H9 (cell line): ENCODE measurements at regions not wholly inside any gene's neighbourhood (a gene's known extent, or its start where the extent isn't known, plus 50 kb on each side); places are given as distances from the start of the nearest gene placed in this dataset.

Experiments used
- DNase-seq: peaks from one replicate; pipeline ENCODE4 v3.0.0-alpha.2; 2017
- H2AFZ ChIP-seq: one replicate; pipeline ENCODE4 v1.6.1; 2013; ENCODE audit warnings: mild to moderate bottlenecking, low read length, control low read depth, moderate library complexity
- H2AK5ac ChIP-seq: 2 replicates; pipeline ENCODE4 v1.6.1; 2013; ENCODE audit warnings: low read length, control low read depth, mixed read lengths; ENCODE audit not compliant: insufficient read length
- H2BK120ac ChIP-seq: one replicate; pipeline ENCODE4 v1.6.1; 2013; ENCODE audit warnings: low read depth, mild to moderate bottlenecking, low read length, control low read depth, inconsistent platforms; ENCODE audit not compliant: poor library complexity, severe bottlenecking
- H2BK12ac ChIP-seq: 2 replicates; pipeline ENCODE4 v1.6.1; 2013; ENCODE audit warnings: low read length, control low read depth, mixed read lengths, low read depth; ENCODE audit not compliant: insufficient read length
- H2BK15ac ChIP-seq: 2 replicates; pipeline ENCODE4 v1.6.1; 2013; ENCODE audit warnings: low read depth, low read length, control low read depth
- H2BK20ac ChIP-seq: one replicate; pipeline ENCODE4 v1.6.1; 2013; ENCODE audit warnings: low read depth, mild to moderate bottlenecking, low read length, control low read depth, inconsistent platforms; ENCODE audit not compliant: poor library complexity, severe bottlenecking
- H2BK5ac ChIP-seq: 2 replicates; pipeline ENCODE4 v1.6.1; 2013; ENCODE audit warnings: low read length, control low read depth, mixed read lengths; ENCODE audit not compliant: insufficient read length
- H3K14ac ChIP-seq: 2 replicates; pipeline ENCODE4 v1.6.1; 2013; ENCODE audit warnings: low read length, control low read depth; ENCODE audit not compliant: insufficient read depth
- H3K18ac ChIP-seq: 2 replicates; pipeline ENCODE4 v1.6.1; 2013; ENCODE audit warnings: low read depth, mild to moderate bottlenecking, mixed read lengths, low read length, control low read depth; ENCODE audit not compliant: insufficient read length
- H3K23ac ChIP-seq: 2 replicates; pipeline ENCODE4 v1.6.1; 2013; ENCODE audit warnings: low read length, control low read depth, mixed read lengths, low read depth; ENCODE audit not compliant: insufficient read length
- H3K23me2 ChIP-seq: 2 replicates; pipeline ENCODE4 v1.6.1; 2013; ENCODE audit warnings: low read depth, mild to moderate bottlenecking, mixed read lengths, low read length, control low read depth; ENCODE audit not compliant: insufficient read length, poor library complexity, severe bottlenecking
- H3K27ac ChIP-seq: 2 replicates; pipeline ENCODE4 v1.5.1; 2013; ENCODE audit warnings: low read length, control low read depth, mixed read lengths, low read depth; ENCODE audit not compliant: insufficient read length
- H3K27me3 ChIP-seq: 2 replicates; pipeline ENCODE4 v1.6.1; 2013; ENCODE audit warnings: low read length, control low read depth, inconsistent platforms; ENCODE audit not compliant: insufficient read depth
- H3K4ac ChIP-seq: 2 replicates; pipeline ENCODE4 v1.6.1; 2013; ENCODE audit warnings: low read depth, mild to moderate bottlenecking, control low read depth, inconsistent platforms, low read length, moderate library complexity
- H3K4me1 ChIP-seq: 2 replicates; pipeline ENCODE4 v1.6.1; 2013; ENCODE audit warnings: low read length, control low read depth, inconsistent platforms; ENCODE audit not compliant: insufficient read depth
- H3K4me2 ChIP-seq: 2 replicates; pipeline ENCODE4 v1.6.1; 2013; ENCODE audit warnings: low read length, control low read depth, mixed read lengths; ENCODE audit not compliant: insufficient read length, insufficient read depth
- H3K56ac ChIP-seq: 2 replicates; pipeline ENCODE4 v1.6.1; 2013; ENCODE audit warnings: low read depth, mild to moderate bottlenecking, mixed read lengths, low read length, control low read depth; ENCODE audit not compliant: insufficient read length
- H3K79me1 ChIP-seq: 2 replicates; pipeline ENCODE4 v1.6.1; 2013; ENCODE audit warnings: low read depth, mild to moderate bottlenecking, moderate library complexity, low read length, control low read depth, inconsistent platforms; ENCODE audit not compliant: insufficient read depth, poor library complexity, severe bottlenecking
- H3K79me2 ChIP-seq: 2 replicates; pipeline ENCODE4 v1.6.1; 2013; ENCODE audit warnings: low read length, control low read depth, inconsistent platforms; ENCODE audit not compliant: insufficient read depth
- H3K9ac ChIP-seq: 2 replicates; pipeline ENCODE4 v1.6.1; 2013; ENCODE audit warnings: low read length, control low read depth, mixed read lengths; ENCODE audit not compliant: insufficient read length; ENCODE audit errors: extremely low read depth
- H3K9me3 ChIP-seq: one replicate; pipeline ENCODE4 v1.6.1; 2013; ENCODE audit warnings: low read depth, low read length, inconsistent platforms; ENCODE audit not compliant: control insufficient read depth
- H3T11ph ChIP-seq: one replicate; pipeline ENCODE4 v1.6.1; 2013; ENCODE audit warnings: mild to moderate bottlenecking, low read length, control low read depth, inconsistent platforms
- H4K20me1 ChIP-seq: one replicate; pipeline ENCODE4 v1.6.1; 2013; ENCODE audit not compliant: control insufficient read depth, insufficient read length, insufficient read depth
- H4K5ac ChIP-seq: 2 replicates; pipeline ENCODE4 v1.6.1; 2013; ENCODE audit warnings: low read depth, mild to moderate bottlenecking, mixed read lengths, low read length, control low read depth; ENCODE audit not compliant: insufficient read length
- H4K8ac ChIP-seq: replicated peaks from 2 replicates; pipeline ENCODE4 v1.6.1; 2013; ENCODE audit warnings: low read length, control low read depth, mixed read lengths, low read depth; ENCODE audit not compliant: insufficient read length
- H4K91ac ChIP-seq: 2 replicates; pipeline ENCODE4 v1.6.1; 2013; ENCODE audit warnings: low read depth, mild to moderate bottlenecking, moderate library complexity, mixed read lengths, low read length, control low read depth; ENCODE audit not compliant: insufficient read length
- H3K27ac Mint-ChIP-seq, 3 experiments: 2 replicates in 2 of 3; 3 replicates in 1 of 3; pipeline ENCODE4 v1.8.0; 2020 to 2021; ENCODE audit warnings: mixed read lengths in 3 of 3, mild to moderate bottlenecking in 1 of 3, moderate library complexity in 1 of 3
- H3K27me3 Mint-ChIP-seq: 2 replicates; pipeline ENCODE4 v1.8.0; 2021; ENCODE audit warnings: low read depth, mild to moderate bottlenecking, moderate library complexity, mixed read lengths
- H3K36me3 Mint-ChIP-seq, 3 experiments: 2 replicates in 2 of 3; 3 replicates in 1 of 3; pipeline ENCODE4 v1.8.0; 2020 to 2021; ENCODE audit warnings: low read depth in 3 of 3, mixed read lengths in 3 of 3; ENCODE audit not compliant: insufficient read depth in 1 of 3
- H3K4me1 Mint-ChIP-seq, 2 experiments: 2 replicates each; pipeline ENCODE4 v1.8.0; 2020; ENCODE audit warnings: mixed read lengths in 2 of 2
- H3K4me3 Mint-ChIP-seq, 2 experiments: 2 replicates in 1 of 2; 3 replicates in 1 of 2; pipeline ENCODE4 v1.8.0; 2020 to 2021; ENCODE audit warnings: mild to moderate bottlenecking in 2 of 2, mixed read lengths in 2 of 2, moderate library complexity in 1 of 2
- H3K9me3 Mint-ChIP-seq, 2 experiments: 2 replicates in 1 of 2; 3 replicates in 1 of 2; pipeline ENCODE4 v1.8.0; 2020; ENCODE audit warnings: mild to moderate bottlenecking in 2 of 2, mixed read lengths in 2 of 2, moderate library complexity in 1 of 2
- WGBS: extraction: QIAGEN DNeasy Blood & Tissue Kit; methylation state at CpG from one replicate; pipeline ENCODE4 v1.1.7; 2013; ENCODE audit warnings: missing lambda C conversion rate, low lambda C conversion rate, mixed read lengths; ENCODE audit not compliant: insufficient read length; ENCODE audit errors: extremely low coverage; 5-methylcytosine and 5-hydroxymethylcytosine counted together
- TF ChIP-seq, protein P1 (sequence below): fragments of 200-600 bp; sonication (generic); conservative IDR thresholded peaks from 3 replicates; pipeline ENCODE4 v1.8.0; 2021; ENCODE audit warnings: antibody characterized with exemption, mild to moderate bottlenecking

- no peaks in the 10 kb centered on the region for H4K20me1 ChIP-seq
- Mint-ChIP-seq H3K27me3 (peaks cover 4% of the 10 kb centered on the region), H3K4me1 (no peaks in the 10 kb centered on the region), H3K36me3 (peaks cover 6 to 14% (median 12%) of the 10 kb centered on the region in 3 experiments), H3K27ac (no peak overlapping the region), H3K9me3 (peaks cover 28 to 30% of the 10 kb centered on the region in 2 experiments), H3K4me3 (no peak overlapping the region)
- H4K5ac ChIP-seq, result no peak overlapping the region
- H3K4me2 ChIP-seq, result no peak overlapping the region
- no peak overlapping the region for H3K9ac ChIP-seq
- H2BK20ac ChIP-seq, result no peak overlapping the region
- H2AK5ac ChIP-seq, result no peak overlapping the region
- H3K79me1 ChIP-seq, result no peaks in the 10 kb centered on the region
- no CpG with 5 or more reads among the region's 2 CpGs for WGBS
- H3T11ph ChIP-seq, result no peak overlapping the region
- H3K18ac ChIP-seq, result no peak overlapping the region
- H3K4me1 ChIP-seq, result no peaks in the 10 kb centered on the region
- no peak overlapping the region for H2AFZ ChIP-seq
- no peak overlapping the region for H4K91ac ChIP-seq
- DNase-seq, result no peak
- H3K14ac ChIP-seq, result no peak overlapping the region
- H2BK120ac ChIP-seq, result no peak overlapping the region
- TF ChIP-seq, protein P1, sequence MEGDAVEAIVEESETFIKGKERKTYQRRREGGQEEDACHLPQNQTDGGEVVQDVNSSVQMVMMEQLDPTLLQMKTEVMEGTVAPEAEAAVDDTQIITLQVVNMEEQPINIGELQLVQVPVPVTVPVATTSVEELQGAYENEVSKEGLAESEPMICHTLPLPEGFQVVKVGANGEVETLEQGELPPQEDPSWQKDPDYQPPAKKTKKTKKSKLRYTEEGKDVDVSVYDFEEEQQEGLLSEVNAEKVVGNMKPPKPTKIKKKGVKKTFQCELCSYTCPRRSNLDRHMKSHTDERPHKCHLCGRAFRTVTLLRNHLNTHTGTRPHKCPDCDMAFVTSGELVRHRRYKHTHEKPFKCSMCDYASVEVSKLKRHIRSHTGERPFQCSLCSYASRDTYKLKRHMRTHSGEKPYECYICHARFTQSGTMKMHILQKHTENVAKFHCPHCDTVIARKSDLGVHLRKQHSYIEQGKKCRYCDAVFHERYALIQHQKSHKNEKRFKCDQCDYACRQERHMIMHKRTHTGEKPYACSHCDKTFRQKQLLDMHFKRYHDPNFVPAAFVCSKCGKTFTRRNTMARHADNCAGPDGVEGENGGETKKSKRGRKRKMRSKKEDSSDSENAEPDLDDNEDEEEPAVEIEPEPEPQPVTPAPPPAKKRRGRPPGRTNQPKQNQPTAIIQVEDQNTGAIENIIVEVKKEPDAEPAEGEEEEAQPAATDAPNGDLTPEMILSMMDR, result no peak
- no peak overlapping the region for H2BK12ac ChIP-seq
- no peaks in the 10 kb centered on the region for H3K79me2 ChIP-seq
- H3K27ac ChIP-seq, result no peak overlapping the region
- no peak overlapping the region for H2BK5ac ChIP-seq
- H3K23me2 ChIP-seq, result no peaks in the 10 kb centered on the region
- no peak overlapping the region for H3K4ac ChIP-seq
- H3K27me3 ChIP-seq, result no peaks in the 10 kb centered on the region
- no peaks in the 10 kb centered on the region for H3K9me3 ChIP-seq
- H3K56ac ChIP-seq, result no peak overlapping the region
- no peak overlapping the region for H2BK15ac ChIP-seq
- H4K8ac ChIP-seq, result no peak overlapping the region
- H3K23ac ChIP-seq, result no peak overlapping the region
Observed at GRCh38 chr2:114020668-114021067, 130.8 kb downstream of the ACTR3 start.
